ENCODE measurements at regions not wholly inside any gene's neighbourhood (a gene's known extent, or its start where the extent isn't known, plus 50 kb on each side); places are given as distances from the start of the nearest gene placed in this dataset.

GRCh38 chr13:99806671-99807070, 164.9 kb downstream of the ZIC5 start:
- no peaks in the 10 kb centered on the region for H3K36me3 ChIP-seq (ENCODE audit: control insufficient read depth, insufficient read depth, low read length)
- H3K27ac ChIP-seq (ENCODE audit: low read length) = no peak overlapping the region
- no peak overlapping the region for H3K4me3 ChIP-seq (ENCODE audit: low read length)
- peaks cover 12% of the 10 kb centered on the region for H3K4me1 ChIP-seq (ENCODE audit: control insufficient read depth, insufficient read depth, low read length)
- no peaks in the 10 kb centered on the region for H3K27me3 ChIP-seq (ENCODE audit: control insufficient read depth, insufficient read depth, low read length)
- no peaks in the 10 kb centered on the region for H3K9me3 ChIP-seq (ENCODE audit: control insufficient read depth, low read depth, low read length)
- WGBS (ENCODE audit: insufficient coverage, low lambda C conversion rate) = 63% methylated on average over 2 of the region's 4 CpGs
- peak in 1 of 2 donors; percentile 36 for DNase-seq

GRCh38 chr13:99805361-99805760, 166.2 kb downstream of the ZIC5 start:
- H3K9me3 ChIP-seq (ENCODE audit: control insufficient read depth, low read depth, low read length) = no peaks in the 10 kb centered on the region
- H3K4me3 ChIP-seq (ENCODE audit: low read length) = no peak overlapping the region
- H3K4me1 ChIP-seq (ENCODE audit: control insufficient read depth, insufficient read depth, low read length) = peaks cover 11% of the 10 kb centered on the region
- WGBS (ENCODE audit: insufficient coverage, low lambda C conversion rate) = no CpG with 5 or more reads among the region's 7 CpGs
- H3K27ac ChIP-seq (ENCODE audit: low read length) = no peak overlapping the region
- no peaks in the 10 kb centered on the region for H3K36me3 ChIP-seq (ENCODE audit: control insufficient read depth, insufficient read depth, low read length)
- no peak for DNase-seq
- H3K27me3 ChIP-seq (ENCODE audit: control insufficient read depth, insufficient read depth, low read length) = no peaks in the 10 kb centered on the region

DNA sequence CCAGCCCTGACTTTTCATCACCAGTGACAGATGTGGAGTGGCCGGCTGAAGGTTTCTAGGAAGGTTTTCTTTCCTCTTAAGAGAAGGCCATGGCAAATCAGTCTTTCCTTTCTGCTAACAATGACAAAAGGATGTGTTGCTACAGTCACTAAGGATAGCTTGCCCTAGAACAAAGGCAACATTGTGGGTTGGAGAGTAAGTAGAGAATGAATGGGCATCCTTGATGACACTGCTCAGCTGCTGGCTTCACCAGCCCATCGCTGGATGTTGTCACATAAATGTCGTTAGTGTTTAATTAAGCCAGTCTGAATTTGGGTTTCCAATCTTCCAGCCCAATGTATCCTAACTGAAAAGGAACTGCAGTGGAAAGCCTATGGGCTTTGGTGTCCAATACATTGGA, 168.4 kb downstream of the ZIC5 start:
- Histone ChIP-seq H3K4me3 (ENCODE audit: low read length) (no peak overlapping the region), H3K9me3 (ENCODE audit: control insufficient read depth, low read depth, low read length) (no peaks in the 10 kb centered on the region), H3K27me3 (ENCODE audit: control insufficient read depth, insufficient read depth, low read length) (no peaks in the 10 kb centered on the region), H3K27ac (ENCODE audit: low read length) (no peak overlapping the region), H3K36me3 (ENCODE audit: control insufficient read depth, insufficient read depth, low read length) (no peaks in the 10 kb centered on the region), H3K4me1 (ENCODE audit: control insufficient read depth, insufficient read depth, low read length) (no peaks in the 10 kb centered on the region)
- DNase-seq = no peak
- no CpG with 5 or more reads among the region's 3 CpGs for WGBS (ENCODE audit: insufficient coverage, low lambda C conversion rate)

DNA sequence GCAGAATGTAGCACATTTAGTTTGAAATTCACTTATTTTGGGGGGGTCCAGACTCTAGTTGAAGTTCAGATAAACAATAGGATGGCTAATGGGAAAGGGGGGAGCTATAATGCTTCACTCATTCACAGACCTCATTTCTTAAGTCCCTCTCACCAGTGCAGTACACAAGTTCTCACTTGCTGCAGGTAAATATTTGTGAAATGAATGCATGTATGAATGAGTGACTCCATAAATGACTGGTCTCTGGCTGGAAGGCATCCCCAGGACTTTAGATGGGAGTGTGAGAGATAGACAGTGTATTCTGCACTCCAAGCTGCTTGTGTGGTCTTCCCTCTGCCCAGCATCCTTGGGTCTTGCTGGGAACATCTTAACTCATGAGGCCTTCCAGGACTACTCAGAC, 169.2 kb downstream of the ZIC5 start:
- Histone ChIP-seq H3K36me3 (ENCODE audit: control insufficient read depth, insufficient read depth, low read length) (no peaks in the 10 kb centered on the region), H3K9me3 (ENCODE audit: control insufficient read depth, low read depth, low read length) (no peaks in the 10 kb centered on the region), H3K4me1 (ENCODE audit: control insufficient read depth, insufficient read depth, low read length) (no peaks in the 10 kb centered on the region), H3K4me3 (ENCODE audit: low read length) (no peak overlapping the region), H3K27me3 (ENCODE audit: control insufficient read depth, insufficient read depth, low read length) (no peaks in the 10 kb centered on the region), H3K27ac (ENCODE audit: low read length) (no peak overlapping the region)
- DNase-seq = no peak

DNA sequence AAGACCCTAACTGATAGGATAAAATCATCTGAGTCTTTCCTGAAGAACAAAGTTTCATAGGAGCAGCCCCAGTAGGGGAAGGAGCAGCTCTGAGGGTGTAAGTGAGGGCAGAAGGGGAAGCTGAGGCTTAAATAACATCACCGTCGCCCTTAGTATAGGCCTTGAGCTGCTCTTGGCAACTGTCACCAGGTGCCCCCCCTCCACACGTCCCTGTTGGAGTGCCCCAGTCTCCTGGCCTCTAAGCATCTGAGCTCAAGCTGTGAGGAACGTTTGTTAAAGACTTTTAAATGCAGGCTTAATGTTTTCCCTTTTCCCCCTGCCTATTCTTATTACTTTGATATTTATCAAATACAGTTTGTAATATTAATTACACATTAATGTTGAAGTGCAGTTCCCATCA, 170.6 kb downstream of the ZIC5 start:
- H3K9me3 ChIP-seq (ENCODE audit: control insufficient read depth, low read depth, low read length) = no peaks in the 10 kb centered on the region
- no CpG with 5 or more reads among the region's 4 CpGs for WGBS (ENCODE audit: insufficient coverage, low lambda C conversion rate)
- H3K27ac ChIP-seq (ENCODE audit: low read length) = no peak overlapping the region
- H3K4me3 ChIP-seq (ENCODE audit: low read length) = no peak overlapping the region
- no peak for DNase-seq
- H3K27me3 ChIP-seq (ENCODE audit: control insufficient read depth, insufficient read depth, low read length) = no peaks in the 10 kb centered on the region
- H3K36me3 ChIP-seq (ENCODE audit: control insufficient read depth, insufficient read depth, low read length) = no peaks in the 10 kb centered on the region
- H3K4me1 ChIP-seq (ENCODE audit: control insufficient read depth, insufficient read depth, low read length) = no peaks in the 10 kb centered on the region

GRCh38 chr13:99800011-99800410, 171.6 kb downstream of the ZIC5 start:
- no peak overlapping the region for H3K27ac ChIP-seq (ENCODE audit: low read length)
- H3K9me3 ChIP-seq (ENCODE audit: control insufficient read depth, low read depth, low read length) = no peaks in the 10 kb centered on the region
- WGBS (ENCODE audit: insufficient coverage, low lambda C conversion rate) = no CpG with 5 or more reads among the region's 3 CpGs
- no peak for DNase-seq
- no peaks in the 10 kb centered on the region for H3K27me3 ChIP-seq (ENCODE audit: control insufficient read depth, insufficient read depth, low read length)
- no peaks in the 10 kb centered on the region for H3K4me1 ChIP-seq (ENCODE audit: control insufficient read depth, insufficient read depth, low read length)
- H3K36me3 ChIP-seq (ENCODE audit: control insufficient read depth, insufficient read depth, low read length) = no peaks in the 10 kb centered on the region
- no peak overlapping the region for H3K4me3 ChIP-seq (ENCODE audit: low read length)

DNA sequence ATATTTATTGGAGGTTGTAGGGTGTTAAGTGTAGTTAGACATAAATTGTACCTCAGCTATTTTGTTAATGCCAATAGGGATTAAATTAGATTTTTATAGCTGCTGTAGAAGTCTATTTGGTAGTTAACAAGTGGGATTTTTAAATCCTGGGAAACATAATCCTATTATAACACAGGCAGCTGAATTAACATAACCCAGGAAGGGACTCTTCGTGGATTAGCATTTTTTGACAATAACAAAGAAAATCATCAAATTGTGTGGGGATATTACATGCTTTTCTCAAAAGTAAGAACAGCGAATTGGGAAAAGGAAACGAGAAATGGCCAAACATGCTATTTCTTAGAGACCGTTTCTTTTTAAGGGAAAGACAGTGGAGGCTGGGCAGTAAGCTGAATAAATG, 172.8 kb downstream of the ZIC5 start:
- no peaks in the 10 kb centered on the region for H3K4me1 ChIP-seq (ENCODE audit: control insufficient read depth, insufficient read depth, low read length)
- DNase-seq = no peak
- H3K9me3 ChIP-seq (ENCODE audit: control insufficient read depth, low read depth, low read length) = no peaks in the 10 kb centered on the region
- H3K4me3 ChIP-seq (ENCODE audit: low read length) = no peak overlapping the region
- H3K36me3 ChIP-seq (ENCODE audit: control insufficient read depth, insufficient read depth, low read length) = no peaks in the 10 kb centered on the region
- WGBS (ENCODE audit: insufficient coverage, low lambda C conversion rate) = 55% methylated on average over 3 of the region's 4 CpGs
- no peaks in the 10 kb centered on the region for H3K27me3 ChIP-seq (ENCODE audit: control insufficient read depth, insufficient read depth, low read length)
- no peak overlapping the region for H3K27ac ChIP-seq (ENCODE audit: low read length)

- DNase-seq = no peak
- no CpG with 5 or more reads among the region's 2 CpGs for WGBS (ENCODE audit: insufficient coverage, low lambda C conversion rate)
- no peaks in the 10 kb centered on the region for H3K27me3 ChIP-seq (ENCODE audit: control insufficient read depth, insufficient read depth, low read length)
- H3K9me3 ChIP-seq (ENCODE audit: control insufficient read depth, low read depth, low read length) = no peaks in the 10 kb centered on the region
- no peaks in the 10 kb centered on the region for H3K36me3 ChIP-seq (ENCODE audit: control insufficient read depth, insufficient read depth, low read length)
- no peak overlapping the region for H3K4me3 ChIP-seq (ENCODE audit: low read length)
- no peak overlapping the region for H3K27ac ChIP-seq (ENCODE audit: low read length)
- H3K4me1 ChIP-seq (ENCODE audit: control insufficient read depth, insufficient read depth, low read length) = no peaks in the 10 kb centered on the region
Measured at GRCh38 chr13:99797691-99798090, 173.9 kb downstream of the ZIC5 start.

GRCh38 chr13:99796175-99796819, 175.3 kb downstream of the ZIC5 start:
- H3K27ac ChIP-seq (ENCODE audit: low read length) = no peak overlapping the region
- no peaks in the 10 kb centered on the region for H3K9me3 ChIP-seq (ENCODE audit: control insufficient read depth, low read depth, low read length)
- DNase-seq = peak in 1 of 2 donors; percentile 15
- no peak overlapping the region for H3K4me3 ChIP-seq (ENCODE audit: low read length)
- H3K27me3 ChIP-seq (ENCODE audit: control insufficient read depth, insufficient read depth, low read length) = no peaks in the 10 kb centered on the region
- no peaks in the 10 kb centered on the region for H3K36me3 ChIP-seq (ENCODE audit: control insufficient read depth, insufficient read depth, low read length)
- H3K4me1 ChIP-seq (ENCODE audit: control insufficient read depth, insufficient read depth, low read length) = no peaks in the 10 kb centered on the region

DNA sequence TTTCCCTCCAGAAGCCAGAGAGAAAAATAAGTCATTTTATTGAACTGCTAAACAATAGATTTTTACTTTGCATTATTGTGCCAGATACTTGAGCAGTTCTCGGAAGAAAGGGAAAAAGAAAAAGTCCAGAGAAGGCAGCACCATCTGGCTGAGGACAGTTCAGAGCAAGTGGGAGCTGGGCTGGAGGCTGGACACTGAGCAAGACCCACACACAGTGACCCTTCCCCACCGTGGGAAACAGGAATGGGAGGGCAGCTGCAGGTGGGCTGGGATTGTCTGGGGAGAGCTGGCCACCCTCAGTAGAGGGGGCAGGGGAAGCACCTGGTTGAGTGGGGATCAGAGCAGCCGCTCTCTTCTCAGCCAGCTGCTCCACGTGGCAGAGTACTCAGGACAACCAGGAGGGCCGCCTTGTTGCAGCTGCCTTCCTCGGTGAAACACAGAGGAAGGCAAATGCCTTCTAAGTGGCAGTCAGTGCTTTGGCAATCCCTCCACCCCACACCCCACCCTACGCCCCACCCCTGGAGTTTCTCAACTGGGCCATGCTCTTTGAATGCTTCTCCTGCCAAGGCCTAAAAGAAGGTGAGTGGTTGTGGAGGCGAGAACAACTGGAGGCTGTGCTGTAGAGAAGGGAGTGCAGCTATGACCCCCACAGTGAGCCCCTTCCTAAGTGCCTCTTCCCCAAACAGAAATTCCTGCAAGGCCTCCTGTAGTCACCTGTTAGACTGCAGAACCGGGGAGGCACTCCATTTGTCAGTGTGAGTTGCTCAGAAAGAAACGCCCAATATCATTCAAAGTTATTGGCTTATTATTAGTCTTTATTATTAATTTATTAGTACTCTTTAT, 179.3 kb downstream of the ZIC5 start:
- Histone ChIP-seq H3K27me3 (ENCODE audit: control insufficient read depth, insufficient read depth, low read length) (no peaks in the 10 kb centered on the region), H3K4me3 (ENCODE audit: low read length) (no peak overlapping the region), H3K36me3 (ENCODE audit: control insufficient read depth, insufficient read depth, low read length) (no peaks in the 10 kb centered on the region), H3K27ac (ENCODE audit: low read length) (no peak overlapping the region), H3K9me3 (ENCODE audit: control insufficient read depth, low read depth, low read length) (no peaks in the 10 kb centered on the region), H3K4me1 (ENCODE audit: control insufficient read depth, insufficient read depth, low read length) (no peaks in the 10 kb centered on the region)
- WGBS (ENCODE audit: insufficient coverage, low lambda C conversion rate) = no CpG with 5 or more reads among the region's 10 CpGs
- no peak for DNase-seq

DNA sequence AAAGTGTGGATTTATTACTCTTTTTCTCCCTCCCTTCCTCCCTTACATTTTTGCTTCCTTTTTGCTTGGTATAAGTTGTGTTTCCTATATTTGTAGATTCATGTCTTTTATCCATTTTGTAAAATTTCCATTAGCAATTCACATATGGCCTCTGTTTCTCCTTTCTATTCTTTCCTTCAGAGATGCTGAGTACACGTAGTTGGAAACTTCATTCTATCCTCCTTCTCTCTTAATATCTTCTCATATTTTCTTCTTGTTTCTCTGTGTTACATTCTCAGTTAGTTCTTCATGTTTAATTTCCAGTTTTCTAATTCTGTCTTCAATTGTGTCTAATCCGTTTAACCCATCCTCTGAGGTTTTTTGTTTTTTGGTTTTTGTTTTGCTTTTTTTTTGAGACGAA, 188.9 kb downstream of the ZIC5 start:
- Histone ChIP-seq H3K36me3 (ENCODE audit: control insufficient read depth, insufficient read depth, low read length) (no peaks in the 10 kb centered on the region), H3K4me1 (ENCODE audit: control insufficient read depth, insufficient read depth, low read length) (no peaks in the 10 kb centered on the region), H3K27me3 (ENCODE audit: control insufficient read depth, insufficient read depth, low read length) (no peaks in the 10 kb centered on the region), H3K27ac (ENCODE audit: low read length) (no peak overlapping the region), H3K4me3 (ENCODE audit: low read length) (no peak overlapping the region), H3K9me3 (ENCODE audit: control insufficient read depth, low read depth, low read length) (peaks cover 16% of the 10 kb centered on the region)
- no peak for DNase-seq
- 100% methylated on average over 2 of the region's 3 CpGs for WGBS (ENCODE audit: insufficient coverage, low lambda C conversion rate)
